GM12878 (cell line): ENCODE measurements at regions not wholly inside any gene's neighbourhood (a gene's known extent, or its start where the extent isn't known, plus 50 kb on each side); places are given as distances from the start of the nearest gene placed in this dataset.
A peak's percentile ranks its signal among the peaks of the same experiment; 100 is the strongest.

Experiments
- ATAC-seq: fragments of 200-7000 bp; cut with Tn5 transposase; 3 replicates; pipeline ENCODE4 v1.9.1; 2020; ENCODE audit warnings: mild to moderate bottlenecking, moderate library complexity
- BruUV-seq: library from RNA; stranded (reverse); fragments of 400-500 nt; replicated peaks from 2 replicates; lab custom pipeline; 2021; lab: Mats Ljungman, UMichigan
- CTCF ChIA-PET: fragments of 300-600 bp; sonication (Branson Sonifier 250); formaldehyde crosslinking; extraction: SDS; loops from one replicate; lab custom pipeline; 2021; ENCODE audit warnings: inconsistent platforms; lab: Yijun Ruan, JAX
- POLR2A ChIA-PET: fragments of 350-600 bp; formaldehyde crosslinking; extraction: SDS; loops from one replicate; lab custom pipeline; 2021; ENCODE audit warnings: inconsistent platforms; lab: Charles Lee
- RAD21 ChIA-PET: fragments of 300-600 bp; sonication (Branson Sonifier 250); formaldehyde crosslinking; loops from one replicate; lab custom pipeline; 2023; ENCODE audit warnings: antibody characterized with exemption; ENCODE audit not compliant: unreplicated experiment; lab: Charles Lee
- SMC1A ChIA-PET: fragments of 300-600 bp; sonication (Branson Sonifier 250); formaldehyde crosslinking; loops from one replicate; lab custom pipeline; 2023; ENCODE audit not compliant: unreplicated experiment, uncharacterized antibody; lab: Charles Lee
- DNase-seq: peaks from one replicate; pipeline ENCODE4 v3.0.0-alpha.2; 2011; ENCODE audit warnings: low read depth, low spot score
- FAIRE-seq: peaks from 3 replicates; lab custom pipeline; 2011; peaks lifted over from hg19 to GRCh38; lab: Jason Lieb, UNC
- H2AFZ ChIP-seq: 2 replicates; pipeline ENCODE4 v1.6.0; 2011; ENCODE audit warnings: low read depth, low read length, control low read depth; ENCODE audit not compliant: control insufficient read depth
- H3K27ac ChIP-seq: 2 replicates; pipeline ENCODE4 v1.5.1; 2011; ENCODE audit warnings: control low read depth; ENCODE audit not compliant: control insufficient read depth, insufficient read depth
- H3K27me3 ChIP-seq, 2 experiments: replicated peaks in 1 of 2; 2 replicates each; pipeline versions ENCODE4 v1.6.0 to v1.6.1; 2011; ENCODE audit warnings: low read length in 1 of 2; ENCODE audit not compliant: control insufficient read depth in 2 of 2, insufficient read depth in 2 of 2
- H3K36me3 ChIP-seq, 2 experiments: 2 replicates each; pipeline ENCODE4 v1.5.1; 2011; ENCODE audit warnings: low read length in 1 of 2; ENCODE audit not compliant: control insufficient read depth in 2 of 2, insufficient read depth in 2 of 2
- H3K4me1 ChIP-seq: 2 replicates; pipeline ENCODE4 v1.6.1; 2011; ENCODE audit warnings: mild to moderate bottlenecking, low read length, moderate library complexity, mixed read lengths; ENCODE audit not compliant: control insufficient read depth, insufficient read depth
- H3K4me2 ChIP-seq: 2 replicates; pipeline ENCODE4 v1.6.0; 2011; ENCODE audit warnings: control low read depth; ENCODE audit not compliant: control insufficient read depth, insufficient read depth
- H3K4me3 ChIP-seq: fragments of 200-600 bp; sonication (generic); 2 replicates; pipeline ENCODE4 v1.5.1; 2016
- H3K79me2 ChIP-seq: 2 replicates; pipeline ENCODE4 v1.6.0; 2011; ENCODE audit warnings: low read length; ENCODE audit not compliant: control insufficient read depth, insufficient read depth
- H3K9ac ChIP-seq: 2 replicates; pipeline ENCODE4 v1.8.0; 2011; ENCODE audit warnings: low read length, control low read depth, mixed read lengths; ENCODE audit not compliant: control insufficient read depth, insufficient read depth
- H3K9me3 ChIP-seq: replicated peaks from 3 replicates; pipeline ENCODE4 v1.5.1; 2011; ENCODE audit warnings: mild to moderate bottlenecking, low read length; ENCODE audit not compliant: control insufficient read depth, insufficient read depth
- H4K20me1 ChIP-seq: 2 replicates; pipeline ENCODE4 v1.6.0; 2011; ENCODE audit not compliant: control insufficient read depth, insufficient read depth
- CREM ChIP-seq: IDR thresholded peaks from 2 replicates; pipeline ENCODE4 v1.6.1; 2014; ENCODE audit warnings: antibody characterized with exemption, low read depth
- E2F4 ChIP-seq: IDR thresholded peaks from 2 replicates; pipeline ENCODE4 v1.6.1; 2012; ENCODE audit warnings: low read depth, low read length, improper control_type of control experiment
- EED ChIP-seq: sonication (generic); IDR thresholded peaks from 2 replicates; pipeline ENCODE4 v1.6.1; 2016; ENCODE audit warnings: antibody characterized with exemption, low read depth
- GABPA ChIP-seq: IDR thresholded peaks from 2 replicates; pipeline ENCODE4 v1.6.1; 2014; ENCODE audit warnings: antibody characterized with exemption, low read depth, mild to moderate bottlenecking, inconsistent platforms
- JUNB ChIP-seq: IDR thresholded peaks from 2 replicates; pipeline ENCODE4 v1.6.1; 2016; ENCODE audit warnings: antibody characterized with exemption, mild to moderate bottlenecking
- JUND ChIP-seq: IDR thresholded peaks from 2 replicates; pipeline ENCODE4 v1.6.1; 2012; ENCODE audit warnings: low read depth, mild to moderate bottlenecking, low read length, improper control_type of control experiment, moderate library complexity
- KAT2A ChIP-seq: conservative IDR thresholded peaks from 2 replicates; pipeline ENCODE4 v1.6.1; 2011; ENCODE audit warnings: low read depth, low read length; ENCODE audit not compliant: control insufficient read depth
- MTA3 ChIP-seq: IDR thresholded peaks from 2 replicates; pipeline ENCODE4 v1.6.1; 2012; ENCODE audit warnings: low read length, inconsistent platforms, borderline replicate concordance
- MYC ChIP-seq: IDR thresholded peaks from 2 replicates; pipeline ENCODE4 v1.6.1; 2011; ENCODE audit warnings: mild to moderate bottlenecking, low read length, moderate library complexity, inconsistent platforms; ENCODE audit not compliant: insufficient read depth, insufficient replicate concordance, insufficient read length, severe bottlenecking
- NBN ChIP-seq: fragments of 450-650 bp; IDR thresholded peaks from 2 replicates; pipeline ENCODE4 v1.6.1; 2016
- NR2C1 ChIP-seq: fragments of 450-650 bp; IDR thresholded peaks from 2 replicates; pipeline ENCODE4 v1.6.1; 2017; ENCODE audit warnings: antibody characterized with exemption, mild to moderate bottlenecking, moderate library complexity
- POLR2AphosphoS2 ChIP-seq: IDR thresholded peaks from 2 replicates; pipeline ENCODE4 v1.6.1; 2011; ENCODE audit warnings: low read depth, mild to moderate bottlenecking, low read length, improper control_type of control experiment, moderate library complexity
- SMAD5 ChIP-seq: IDR thresholded peaks from 2 replicates; pipeline ENCODE4 v1.6.1; 2016; ENCODE audit warnings: antibody characterized with exemption, low read depth
- SREBF2 ChIP-seq: IDR thresholded peaks from 2 replicates; pipeline ENCODE4 v1.6.1; 2012; ENCODE audit warnings: mild to moderate bottlenecking, low read length
- STAT1 ChIP-seq: fragments of 450-650 bp; conservative IDR thresholded peaks from 2 replicates; pipeline ENCODE4 v1.6.1; 2014; ENCODE audit warnings: antibody characterized with exemption, mild to moderate bottlenecking
- ZNF217 ChIP-seq: fragments of 450-650 bp; IDR thresholded peaks from 2 replicates; pipeline ENCODE4 v1.6.1; 2017; ENCODE audit warnings: antibody characterized with exemption, mild to moderate bottlenecking
- ZNF24 ChIP-seq: fragments of 450-650 bp; IDR thresholded peaks from 2 replicates; pipeline ENCODE4 v1.6.1; 2017; ENCODE audit warnings: antibody characterized with exemption, mild to moderate bottlenecking
- WGBS: methylation state at CpG from one replicate; pipeline ENCODE4 v1.1.6; 2016; ENCODE audit warnings: low lambda C conversion rate; ENCODE audit not compliant: insufficient replicate concordance, insufficient coverage; ENCODE audit errors: missing lambda C conversion rate; 5-methylcytosine and 5-hydroxymethylcytosine counted together
- in situ Hi-C: fragments of 300-500 bp; cut with MboI; formaldehyde crosslinking; loops from 9 replicates; pipeline ENCODE4 v1.14.3; 2018; ENCODE audit warnings: mixed read lengths
- intact Hi-C: fragments of 100-400 bp; cut with micrococcal nuclease; formaldehyde crosslinking; loops from one replicate; pipeline ENCODE4 v1.14.2; 2022; ENCODE audit not compliant: unreplicated experiment

DNA sequence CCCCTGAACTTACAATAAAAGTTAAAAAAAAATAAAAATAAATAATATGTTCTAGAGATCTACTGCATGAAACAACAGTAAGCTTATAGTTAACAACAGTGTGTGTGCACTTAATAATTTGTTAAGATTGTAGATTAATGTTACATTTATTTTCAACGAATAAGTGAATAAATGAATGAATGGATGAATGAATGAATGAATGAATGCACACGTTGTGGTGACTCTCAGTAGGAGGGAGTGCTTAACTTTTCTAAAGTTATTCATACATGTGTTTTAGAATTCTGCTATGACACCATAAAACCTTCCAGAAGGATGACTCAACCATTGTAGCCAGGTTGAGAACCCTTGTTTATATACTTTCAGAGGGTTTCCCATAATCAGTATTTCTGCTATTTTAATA is 1269.4 kb upstream of the CDH6 start:
- no TSS peak for BruUV-seq
- RAD21 ChIA-PET = no interaction called here
- H3K9me3 ChIP-seq = no peaks in the 10 kb centered on the region
- DNase-seq = no peak
- H2AFZ ChIP-seq = no peak overlapping the region
- no peak overlapping the region for H3K9ac ChIP-seq
- in situ Hi-C loops = no loop called here
- no peaks in the 10 kb centered on the region for H3K27me3 ChIP-seq
- SMC1A ChIA-PET = no interaction called here
- POLR2A ChIA-PET = no interaction called here
- no peaks in the 10 kb centered on the region for H4K20me1 ChIP-seq
- no peaks in the 10 kb centered on the region for H3K36me3 ChIP-seq
- no peaks in the 10 kb centered on the region for H3K79me2 ChIP-seq
- no peaks in the 10 kb centered on the region for H3K4me1 ChIP-seq
- H3K4me2 ChIP-seq = no peak overlapping the region
- FAIRE-seq = no peak
- H3K4me3 ChIP-seq = no peak overlapping the region
- TF ChIP-seq SREBF2 (no peak), STAT1 (no peak), ZNF24 (peak; percentile 70), MTA3 (no peak), GABPA (no peak), POLR2AphosphoS2 (no peak), NBN (no peak)
- H3K27ac ChIP-seq = no peak overlapping the region
- WGBS = 28% methylated on average over 2 of the region's 2 CpGs
- intact Hi-C loops = no loop called here
- CTCF ChIA-PET = no interaction called here
- ATAC-seq = no peak

- Histone ChIP-seq H2AFZ (no peak overlapping the region), H3K9me3 (no peaks in the 10 kb centered on the region), H3K9ac (no peak overlapping the region), H3K27ac (no peak overlapping the region), H3K4me1 (no peaks in the 10 kb centered on the region), H3K4me2 (no peak overlapping the region), H3K4me3 (no peak overlapping the region), H3K36me3 (no peaks in the 10 kb centered on the region), H4K20me1 (no peaks in the 10 kb centered on the region), H3K27me3 (no peaks in the 10 kb centered on the region), H3K79me2 (no peaks in the 10 kb centered on the region)
- FAIRE-seq = no peak
- no peak for ATAC-seq
- ChIA-PET CTCF (interaction anchor here (2.2 kb wide), 1 partner anchor 10 kb away, joined by 6 read pairs; no protein-coding TSS in a partner anchor), POLR2A (no interaction called here), RAD21 (no interaction called here), SMC1A (no interaction called here)
- intact Hi-C loops (no loop called here), in situ Hi-C loops (no loop called here)
- BruUV-seq = no TSS peak
- no peak for DNase-seq
- 60% methylated on average over 15 of the region's 15 CpGs for WGBS
- TF ChIP-seq KAT2A = no peak
- TF ChIP-seq JUNB = no peak
- TF ChIP-seq GABPA = no peak
- TF ChIP-seq JUND = no peak
- no peak for TF ChIP-seq EED
- no peak for TF ChIP-seq E2F4
- TF ChIP-seq CREM = no peak
- TF ChIP-seq ZNF217 = no peak
- TF ChIP-seq NR2C1 = no peak
- TF ChIP-seq SMAD5 = no peak
- no peak for TF ChIP-seq MYC
Measured at GRCh38 chr5:29905626-29906353, 1287.7 kb upstream of the CDH6 start.
